Fibroblast of lung (primary cell): ENCODE measurements at regions not wholly inside any gene's neighbourhood (a gene's known extent, or its start where the extent isn't known, plus 50 kb on each side); places are given as distances from the start of the nearest gene placed in this dataset.

Source experiments
- DNase-seq, 2 donors: peaks; one replicate each; pipeline versions ENCODE4 v3.0.0 to v3.0.0-alpha.2; 2010; ENCODE audit warnings: low read depth in 2 of 2
- H2AFZ ChIP-seq: 2 replicates; pipeline ENCODE4 v1.5.1; 2012; ENCODE audit warnings: low read length, control low read depth, inconsistent platforms
- H3K27ac ChIP-seq: 2 replicates; pipeline ENCODE4 v1.5.1; 2011; ENCODE audit warnings: low read length, control low read depth; ENCODE audit not compliant: insufficient read depth
- H3K27me3 ChIP-seq: 2 replicates; pipeline ENCODE4 v1.5.1; 2011; ENCODE audit warnings: mild to moderate bottlenecking, low read length; ENCODE audit not compliant: control insufficient read depth, insufficient read depth
- H3K36me3 ChIP-seq: 2 replicates; pipeline ENCODE4 v1.5.1; 2011; ENCODE audit warnings: low read length; ENCODE audit not compliant: control insufficient read depth, insufficient read depth
- H3K4me1 ChIP-seq: 2 replicates; pipeline ENCODE4 v1.5.1; 2011; ENCODE audit warnings: low read length; ENCODE audit not compliant: control insufficient read depth, insufficient read depth; ENCODE audit errors: extremely low read depth
- H3K4me2 ChIP-seq: 2 replicates; pipeline ENCODE4 v1.5.1; 2011; ENCODE audit warnings: low read length, control low read depth; ENCODE audit not compliant: insufficient read depth; ENCODE audit errors: extremely low read depth
- H3K4me3 ChIP-seq, 4 experiments: fragments of 200-600 bp in 1 of 4; sonication (generic) in 1 of 4; replicated peaks in 1 of 4; 2 replicates each; pipeline ENCODE4 v1.5.1; 2011 to 2016; ENCODE audit warnings: low read length in 4 of 4, low read depth in 3 of 4, mild to moderate bottlenecking in 3 of 4, control low read depth in 2 of 4, inconsistent platforms in 1 of 4, mixed read lengths in 1 of 4; ENCODE audit not compliant: insufficient read depth in 1 of 4; ENCODE audit errors: control extremely low read depth in 1 of 4
- H3K79me2 ChIP-seq: 2 replicates; pipeline ENCODE4 v1.5.1; 2012; ENCODE audit warnings: mild to moderate bottlenecking, low read length, inconsistent platforms; ENCODE audit not compliant: control insufficient read depth, insufficient read depth
- H3K9ac ChIP-seq: 2 replicates; pipeline ENCODE4 v1.5.1; 2011; ENCODE audit warnings: mild to moderate bottlenecking, low read length, control low read depth; ENCODE audit not compliant: insufficient read depth
- H3K9me3 ChIP-seq: 2 replicates; pipeline ENCODE4 v1.5.1; 2012; ENCODE audit warnings: low read depth, low read length; ENCODE audit not compliant: control insufficient read depth, insufficient read depth
- H4K20me1 ChIP-seq: 2 replicates; pipeline ENCODE4 v1.5.1; 2011; ENCODE audit warnings: low read length; ENCODE audit not compliant: control insufficient read depth, insufficient read depth; ENCODE audit errors: extremely low read depth
- CTCF ChIP-seq, 2 donors: IDR thresholded peaks in 1 of 2; conservative IDR thresholded peaks in 1 of 2; 1 replicate in 1 of 2; 2 replicates in 1 of 2; pipeline ENCODE4 v1.5.1; 2011 to 2012; ENCODE audit warnings: low read length in 2 of 2, control low read depth in 1 of 2, inconsistent platforms in 1 of 2, low read depth in 1 of 2, mild to moderate bottlenecking in 1 of 2
- EZH2 ChIP-seq: IDR thresholded peaks from 2 replicates; pipeline ENCODE4 v1.5.1; 2012; ENCODE audit warnings: low read length, control low read depth, mild to moderate bottlenecking; ENCODE audit errors: missing control alignments

GRCh38 chr1:80517062-80517461 lies 1283.7 kb upstream of the ADGRL2 start:
- H3K4me2 ChIP-seq: no peak overlapping the region
- TF ChIP-seq CTCF (conservative IDR thresholded peaks at IDR 0.05 in 1 of 2, IDR thresholded peaks at IDR 0.05 in 1 of 2; ENCODE audit: low read depth in 1 of 2, low read length in 2 of 2): no peak
- TF ChIP-seq EZH2: no peak

DNA sequence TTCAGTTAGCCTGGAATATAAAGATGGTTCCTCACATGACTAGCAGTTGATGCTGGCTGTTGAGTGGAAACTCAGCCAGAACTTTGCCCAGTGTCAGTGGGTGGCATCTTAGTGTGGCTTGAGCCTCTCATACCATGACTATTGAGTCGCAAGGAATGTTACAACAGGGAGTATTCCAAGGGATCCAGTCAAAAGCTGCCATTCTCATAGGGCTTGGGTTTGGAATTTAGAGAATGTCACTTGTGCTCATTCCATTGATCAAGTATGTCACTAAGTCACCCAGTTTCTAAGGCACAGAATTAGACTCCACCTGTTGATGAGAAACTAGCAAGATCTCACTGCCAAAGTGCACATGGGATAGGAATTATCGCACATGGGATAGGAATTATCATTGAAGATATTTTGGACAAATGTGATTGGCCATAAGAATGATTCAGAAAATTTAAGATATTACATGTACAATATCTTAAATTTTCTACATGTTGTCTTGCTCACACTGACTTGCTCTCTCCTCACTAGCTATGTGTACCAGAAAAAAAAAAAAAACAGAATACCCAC lies 1290.7 kb upstream of the ADGRL2 start:
- TF ChIP-seq EZH2 (no peak), CTCF (conservative IDR thresholded peaks at IDR 0.05 in 1 of 2, IDR thresholded peaks at IDR 0.05 in 1 of 2; ENCODE audit: low read depth in 1 of 2, low read length in 2 of 2) (no peak)
- no peak for DNase-seq
- no peak overlapping the region for H3K4me2 ChIP-seq

More at GRCh38 chr1:80517062-80517461, 1283.7 kb upstream of the ADGRL2 start:
- no peaks in the 10 kb centered on the region for H3K4me1 ChIP-seq
- H2AFZ ChIP-seq: no peak overlapping the region
- no peak overlapping the region for H3K4me3 ChIP-seq
- no peaks in the 10 kb centered on the region for H3K79me2 ChIP-seq
- H3K36me3 ChIP-seq: no peaks in the 10 kb centered on the region
- no peak overlapping the region for H3K9ac ChIP-seq
- H3K9me3 ChIP-seq: no peaks in the 10 kb centered on the region
- H3K27ac ChIP-seq: no peak overlapping the region
- no peaks in the 10 kb centered on the region for H4K20me1 ChIP-seq
- no peaks in the 10 kb centered on the region for H3K27me3 ChIP-seq
- DNase-seq: no peak

DNA sequence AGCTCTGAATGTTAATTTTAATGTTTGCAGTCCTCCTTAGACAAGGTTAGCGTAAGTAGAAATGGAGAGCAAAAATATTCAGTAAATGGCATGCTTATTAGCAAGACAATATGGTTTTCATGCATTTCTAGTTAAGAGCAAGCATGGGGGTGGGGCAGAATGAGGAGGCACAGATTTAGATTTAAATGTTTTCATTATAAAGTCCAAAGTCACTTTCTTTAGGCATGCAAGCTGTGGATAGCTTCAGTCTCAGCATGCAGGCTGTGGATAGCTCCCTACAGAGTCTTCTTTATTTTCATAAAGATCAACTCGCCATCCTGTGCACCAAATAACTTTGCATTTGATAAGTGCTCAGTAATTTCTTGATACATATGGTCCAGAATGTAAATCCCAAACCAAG lies 1294.5 kb upstream of the ADGRL2 start:
- no peak for DNase-seq
- no peak for TF ChIP-seq CTCF (conservative IDR thresholded peaks at IDR 0.05 in 1 of 2, IDR thresholded peaks at IDR 0.05 in 1 of 2; ENCODE audit: low read depth in 1 of 2, low read length in 2 of 2)
- TF ChIP-seq EZH2: no peak
- Histone ChIP-seq H3K27ac (no peak overlapping the region), H3K9me3 (no peaks in the 10 kb centered on the region), H3K4me3 (no peak overlapping the region), H3K27me3 (no peaks in the 10 kb centered on the region), H3K4me2 (no peak overlapping the region), H3K9ac (no peak overlapping the region), H3K4me1 (no peaks in the 10 kb centered on the region), H2AFZ (no peak overlapping the region), H3K36me3 (no peaks in the 10 kb centered on the region), H4K20me1 (no peaks in the 10 kb centered on the region), H3K79me2 (no peaks in the 10 kb centered on the region)

More for the DNA sequence above, 1290.7 kb upstream of the ADGRL2 start:
- no peak overlapping the region for H3K27ac ChIP-seq
- no peak overlapping the region for H3K4me3 ChIP-seq
- H3K4me1 ChIP-seq: no peaks in the 10 kb centered on the region
- H4K20me1 ChIP-seq: no peaks in the 10 kb centered on the region
- no peaks in the 10 kb centered on the region for H3K79me2 ChIP-seq
- no peak overlapping the region for H3K9ac ChIP-seq
- no peak overlapping the region for H2AFZ ChIP-seq
- no peaks in the 10 kb centered on the region for H3K27me3 ChIP-seq
- H3K9me3 ChIP-seq: no peaks in the 10 kb centered on the region
- no peaks in the 10 kb centered on the region for H3K36me3 ChIP-seq
